ENCODE measurements at regions not wholly inside any gene's neighbourhood (a gene's known extent, or its start where the extent isn't known, plus 50 kb on each side); places are given as distances from the start of the nearest gene placed in this dataset.

- no peak for TF ChIP-seq CTCF (IDR thresholded peaks at IDR 0.05; ENCODE audit: poor library complexity, severe bottlenecking)
- no peak for TF ChIP-seq REST (IDR thresholded peaks at IDR 0.05; ENCODE audit: borderline replicate concordance)
- no peak for TF ChIP-seq EZH2 (IDR thresholded peaks at IDR 0.05; ENCODE audit: borderline replicate concordance, insufficient read depth, low read length, poor library complexity, severe bottlenecking)
- TF ChIP-seq RAD21 (conservative IDR thresholded peaks at IDR 0.05), result no peak
- TF ChIP-seq EP300 (conservative IDR thresholded peaks at IDR 0.05; ENCODE audit: poor library complexity, severe bottlenecking), result no peak
- no peak for TF ChIP-seq POLR2AphosphoS5 (IDR thresholded peaks at IDR 0.05)
- no peak for TF ChIP-seq TAF1 (IDR thresholded peaks at IDR 0.05; ENCODE audit: low read depth)
- TF ChIP-seq MXI1 (conservative IDR thresholded peaks at IDR 0.05; ENCODE audit: poor library complexity, severe bottlenecking), result no peak
Observed at GRCh38 chr1:199087144-199087543, 448.3 kb downstream of the PTPRC start.

Data from neural cell (in vitro differentiated cells).